H1 (cell line): ENCODE measurements at regions not wholly inside any gene's neighbourhood (a gene's known extent, or its start where the extent isn't known, plus 50 kb on each side); places are given as distances from the start of the nearest gene placed in this dataset.

Experiments used
- BCL11A ChIP-seq, 2 experiments: IDR thresholded peaks; one replicate each; pipeline ENCODE4 v1.6.1; 2011; ENCODE audit warnings: low read depth in 2 of 2, low read length in 2 of 2, mild to moderate bottlenecking in 2 of 2
- BRCA1 ChIP-seq: IDR thresholded peaks from 2 replicates; pipeline ENCODE4 v1.6.1; 2012; ENCODE audit warnings: low read depth, low read length, improper control_type of control experiment
- CHD7 ChIP-seq: fragments of 300-600 bp; sonication (generic); IDR thresholded peaks from 2 replicates; pipeline ENCODE4 v1.7.1; 2012; ENCODE audit warnings: low read length, moderate library complexity, mild to moderate bottlenecking, inconsistent platforms; ENCODE audit not compliant: insufficient replicate concordance
- CTBP2 ChIP-seq: IDR thresholded peaks from 2 replicates; pipeline ENCODE4 v1.7.0; 2011; ENCODE audit warnings: borderline replicate concordance, mild to moderate bottlenecking, moderate library complexity, mixed read lengths, low read length; ENCODE audit not compliant: insufficient read depth, insufficient read length
- EZH2 ChIP-seq: fragments of 200-600 bp; sonication (generic); IDR thresholded peaks from 2 replicates; pipeline ENCODE4 v1.7.1; 2012; ENCODE audit warnings: low read depth, mild to moderate bottlenecking, moderate library complexity, low read length, inconsistent platforms; ENCODE audit not compliant: severe bottlenecking
- SP4 ChIP-seq: IDR thresholded peaks from 2 replicates; pipeline ENCODE4 v1.6.1; 2012; ENCODE audit warnings: low read length, inconsistent platforms
- TAF1 ChIP-seq: IDR thresholded peaks from 2 replicates; pipeline ENCODE4 v1.6.1; 2011; ENCODE audit warnings: mild to moderate bottlenecking, low read depth, low read length
- USF2 ChIP-seq: IDR thresholded peaks from 2 replicates; pipeline ENCODE4 v1.6.1; 2011; ENCODE audit warnings: low read length, improper control_type of control experiment
- TF ChIP-seq, protein P1 (sequence below): IDR thresholded peaks from 2 replicates; pipeline ENCODE4 v1.6.1; 2012; ENCODE audit warnings: low read length, inconsistent platforms

- TF ChIP-seq CHD7 = no peak
- no peak for TF ChIP-seq EZH2
- TF ChIP-seq, protein P1, sequence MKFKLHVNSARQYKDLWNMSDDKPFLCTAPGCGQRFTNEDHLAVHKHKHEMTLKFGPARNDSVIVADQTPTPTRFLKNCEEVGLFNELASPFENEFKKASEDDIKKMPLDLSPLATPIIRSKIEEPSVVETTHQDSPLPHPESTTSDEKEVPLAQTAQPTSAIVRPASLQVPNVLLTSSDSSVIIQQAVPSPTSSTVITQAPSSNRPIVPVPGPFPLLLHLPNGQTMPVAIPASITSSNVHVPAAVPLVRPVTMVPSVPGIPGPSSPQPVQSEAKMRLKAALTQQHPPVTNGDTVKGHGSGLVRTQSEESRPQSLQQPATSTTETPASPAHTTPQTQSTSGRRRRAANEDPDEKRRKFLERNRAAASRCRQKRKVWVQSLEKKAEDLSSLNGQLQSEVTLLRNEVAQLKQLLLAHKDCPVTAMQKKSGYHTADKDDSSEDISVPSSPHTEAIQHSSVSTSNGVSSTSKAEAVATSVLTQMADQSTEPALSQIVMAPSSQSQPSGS = no peak
- TF ChIP-seq CTBP2 = no peak
- no peak for TF ChIP-seq TAF1
- TF ChIP-seq BCL11A (IDR thresholded peaks at IDR 0.05; ENCODE audit: low read depth in 2 of 2, low read length in 2 of 2) = no peak
- no peak for TF ChIP-seq BRCA1
- TF ChIP-seq SP4 = no peak
- TF ChIP-seq USF2 = no peak
Observed at GRCh38 chr3:147493065-147493464, 83.9 kb downstream of the ZIC1 start (continued).
